WTC11 (cell line): ENCODE measurements at regions not wholly inside any gene's neighbourhood (a gene's known extent, or its start where the extent isn't known, plus 50 kb on each side); places are given as distances from the start of the nearest gene placed in this dataset.

Source experiments
- ATAC-seq: fragments of 200-7000 bp; cut with Tn5 transposase; 2 replicates; pipeline ENCODE4 v1.10.0; 2021; ENCODE audit warnings: mild to moderate bottlenecking, moderate library complexity
- CTCF ChIA-PET: fragments of 300-600 bp; sonication (Branson Sonifier 250); formaldehyde crosslinking; loops from one replicate; lab custom pipeline; 2021; ENCODE audit warnings: antibody characterized with exemption; lab: Charles Lee
- POLR2A ChIA-PET: fragments of 350-600 bp; sonication (Branson Sonifier 250); formaldehyde crosslinking; loops from one replicate; lab custom pipeline; 2021; ENCODE audit warnings: antibody characterized with exemption; lab: Charles Lee
- DNase-seq: peaks from one replicate; pipeline ENCODE4 v3.0.0; 2021; ENCODE audit warnings: low spot score
- H3K27ac Mint-ChIP-seq: 2 replicates; pipeline ENCODE4 v1.8.0; 2021; ENCODE audit warnings: mixed read lengths
- H3K27me3 Mint-ChIP-seq: 2 replicates; pipeline ENCODE4 v1.8.0; 2021; ENCODE audit warnings: low read depth, mild to moderate bottlenecking, moderate library complexity, mixed read lengths
- H3K36me3 Mint-ChIP-seq: 2 replicates; pipeline ENCODE4 v1.8.0; 2021; ENCODE audit warnings: mixed read lengths
- H3K4me1 Mint-ChIP-seq: 2 replicates; pipeline ENCODE4 v1.8.0; 2022; ENCODE audit warnings: mixed read lengths
- H3K4me3 Mint-ChIP-seq: 2 replicates; pipeline ENCODE4 v1.8.0; 2021; ENCODE audit warnings: mild to moderate bottlenecking, moderate library complexity, mixed read lengths
- H3K9me3 Mint-ChIP-seq: 2 replicates; pipeline ENCODE4 v1.8.0; 2021; ENCODE audit warnings: mixed read lengths
- ATF1 ChIP-seq: sonication (generic); formaldehyde crosslinking; IDR thresholded peaks from 2 replicates; pipeline ENCODE4 v1.8.1; 2023; ENCODE audit warnings: mild to moderate bottlenecking, moderate library complexity, missing genetic modification reagents
- ESRRA ChIP-seq: sonication (generic); formaldehyde crosslinking; IDR thresholded peaks from 2 replicates; pipeline ENCODE4 v1.8.1; 2022; ENCODE audit warnings: mild to moderate bottlenecking, missing genetic modification reagents, borderline replicate concordance
- ETV6 ChIP-seq: sonication (generic); formaldehyde crosslinking; IDR thresholded peaks from 2 replicates; pipeline ENCODE4 v1.8.1; 2022; ENCODE audit warnings: mild to moderate bottlenecking, missing genetic modification reagents
- SMAD3 ChIP-seq: sonication (generic); formaldehyde crosslinking; IDR thresholded peaks from 2 replicates; pipeline ENCODE4 v1.8.0; 2022; ENCODE audit warnings: missing genetic modification reagents, mild to moderate bottlenecking, borderline replicate concordance
- SMAD4 ChIP-seq: sonication (generic); formaldehyde crosslinking; IDR thresholded peaks from 2 replicates; pipeline ENCODE4 v1.8.0; 2022; ENCODE audit warnings: mild to moderate bottlenecking, missing genetic modification reagents
- TF ChIP-seq, protein P1 (sequence below): fragments of 250-450 bp; sonication (Bioruptor Pico); IDR thresholded peaks from 2 replicates; pipeline ENCODE4 v1.8.0; 2021; ENCODE audit warnings: mild to moderate bottlenecking
- TF ChIP-seq, protein P2 (sequence below): fragments of 250-450 bp; sonication (Bioruptor Pico); IDR thresholded peaks from 2 replicates; pipeline ENCODE4 v1.9.0; 2021; ENCODE audit warnings: mild to moderate bottlenecking
- TF ChIP-seq, protein P3 (sequence below): sonication (generic); formaldehyde crosslinking; IDR thresholded peaks from 2 replicates; pipeline ENCODE4 v1.8.1; 2023; ENCODE audit warnings: mild to moderate bottlenecking, missing genetic modification reagents, moderate library complexity
- TF ChIP-seq, protein P4 (sequence below): sonication (generic); formaldehyde crosslinking; IDR thresholded peaks from 2 replicates; pipeline ENCODE4 v1.8.1; 2023; ENCODE audit warnings: mild to moderate bottlenecking, moderate library complexity, missing genetic modification reagents
- TF ChIP-seq, protein P5 (sequence below): fragments of 250-450 bp; sonication (Bioruptor Pico); IDR thresholded peaks from 2 replicates; pipeline ENCODE4 v1.9.0; 2021; ENCODE audit warnings: mild to moderate bottlenecking, borderline replicate concordance

DNA sequence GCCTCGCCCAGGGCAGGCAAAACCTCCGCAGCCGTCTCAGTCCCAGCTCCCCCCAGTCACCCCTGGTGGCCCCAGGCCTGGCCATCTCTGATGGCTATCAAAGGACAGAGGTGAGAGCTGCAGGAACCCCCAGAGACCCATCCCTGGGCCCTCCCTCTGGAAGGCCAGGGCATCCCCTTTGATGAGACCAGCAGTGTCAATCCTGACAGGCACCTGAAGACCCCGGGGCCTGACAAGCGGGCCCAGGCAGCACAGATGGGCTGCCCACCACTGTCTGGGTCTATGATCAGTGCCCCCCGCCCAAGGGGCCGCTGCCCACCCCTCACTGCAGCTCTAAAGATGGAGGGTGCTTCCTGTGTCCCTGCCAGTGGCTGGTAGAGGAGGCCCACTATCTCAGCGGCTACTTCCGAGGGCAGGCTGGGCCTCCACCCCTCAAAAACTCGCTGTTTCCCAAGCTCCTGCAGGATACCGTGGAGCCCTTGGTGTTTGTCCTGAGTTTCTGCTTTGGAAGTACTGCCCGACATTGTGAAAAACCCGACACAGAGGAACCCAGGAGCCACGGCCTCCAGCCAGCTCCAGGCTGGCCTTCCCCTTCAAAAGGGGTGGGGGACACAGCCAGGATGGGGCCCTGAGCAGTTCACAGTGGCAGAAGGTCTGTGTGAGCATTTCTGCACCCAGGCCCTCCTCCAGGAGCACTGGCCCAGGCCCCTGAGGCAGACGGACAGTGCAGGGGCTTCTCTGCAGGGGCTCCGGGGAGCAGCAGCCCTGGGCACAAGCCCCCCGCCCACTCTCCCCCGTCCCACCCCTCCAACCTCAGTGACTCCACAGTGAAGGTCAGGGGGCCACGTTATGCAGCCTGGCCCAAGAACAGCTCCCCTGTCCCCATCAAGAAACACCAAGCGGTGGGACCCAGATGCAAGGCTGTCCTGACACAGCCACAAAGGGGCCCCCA is 99.2 kb downstream of the PDGFA start:
- ChIA-PET POLR2A (no interaction called here), CTCF (interaction anchor here (1.4 kb wide), 1 partner anchor 98 kb away, joined by 3 read pairs; no protein-coding TSS in a partner anchor)
- Mint-ChIP-seq H3K4me1 (peaks cover 3% of the 10 kb centered on the region), H3K36me3 (peaks cover 9% of the 10 kb centered on the region), H3K9me3 (peaks cover 11% of the 10 kb centered on the region), H3K4me3 (no peak overlapping the region), H3K27me3 (no peaks in the 10 kb centered on the region), H3K27ac (no peak overlapping the region)
- ATAC-seq: no peak
- no peak for DNase-seq
- TF ChIP-seq, protein P1, sequence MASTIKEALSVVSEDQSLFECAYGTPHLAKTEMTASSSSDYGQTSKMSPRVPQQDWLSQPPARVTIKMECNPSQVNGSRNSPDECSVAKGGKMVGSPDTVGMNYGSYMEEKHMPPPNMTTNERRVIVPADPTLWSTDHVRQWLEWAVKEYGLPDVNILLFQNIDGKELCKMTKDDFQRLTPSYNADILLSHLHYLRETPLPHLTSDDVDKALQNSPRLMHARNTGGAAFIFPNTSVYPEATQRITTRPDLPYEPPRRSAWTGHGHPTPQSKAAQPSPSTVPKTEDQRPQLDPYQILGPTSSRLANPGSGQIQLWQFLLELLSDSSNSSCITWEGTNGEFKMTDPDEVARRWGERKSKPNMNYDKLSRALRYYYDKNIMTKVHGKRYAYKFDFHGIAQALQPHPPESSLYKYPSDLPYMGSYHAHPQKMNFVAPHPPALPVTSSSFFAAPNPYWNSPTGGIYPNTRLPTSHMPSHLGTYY: no peak
- TF ChIP-seq ESRRA (CRISPR knock-in tag) (no peak), SMAD4 (CRISPR knock-in tag) (no peak), SMAD3 (CRISPR knock-in tag) (no peak), ATF1 (CRISPR knock-in tag) (no peak)
- TF ChIP-seq, protein P2, sequence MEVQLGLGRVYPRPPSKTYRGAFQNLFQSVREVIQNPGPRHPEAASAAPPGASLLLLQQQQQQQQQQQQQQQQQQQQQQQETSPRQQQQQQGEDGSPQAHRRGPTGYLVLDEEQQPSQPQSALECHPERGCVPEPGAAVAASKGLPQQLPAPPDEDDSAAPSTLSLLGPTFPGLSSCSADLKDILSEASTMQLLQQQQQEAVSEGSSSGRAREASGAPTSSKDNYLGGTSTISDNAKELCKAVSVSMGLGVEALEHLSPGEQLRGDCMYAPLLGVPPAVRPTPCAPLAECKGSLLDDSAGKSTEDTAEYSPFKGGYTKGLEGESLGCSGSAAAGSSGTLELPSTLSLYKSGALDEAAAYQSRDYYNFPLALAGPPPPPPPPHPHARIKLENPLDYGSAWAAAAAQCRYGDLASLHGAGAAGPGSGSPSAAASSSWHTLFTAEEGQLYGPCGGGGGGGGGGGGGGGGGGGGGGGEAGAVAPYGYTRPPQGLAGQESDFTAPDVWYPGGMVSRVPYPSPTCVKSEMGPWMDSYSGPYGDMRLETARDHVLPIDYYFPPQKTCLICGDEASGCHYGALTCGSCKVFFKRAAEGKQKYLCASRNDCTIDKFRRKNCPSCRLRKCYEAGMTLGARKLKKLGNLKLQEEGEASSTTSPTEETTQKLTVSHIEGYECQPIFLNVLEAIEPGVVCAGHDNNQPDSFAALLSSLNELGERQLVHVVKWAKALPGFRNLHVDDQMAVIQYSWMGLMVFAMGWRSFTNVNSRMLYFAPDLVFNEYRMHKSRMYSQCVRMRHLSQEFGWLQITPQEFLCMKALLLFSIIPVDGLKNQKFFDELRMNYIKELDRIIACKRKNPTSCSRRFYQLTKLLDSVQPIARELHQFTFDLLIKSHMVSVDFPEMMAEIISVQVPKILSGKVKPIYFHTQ: no peak
- TF ChIP-seq, protein P3, sequence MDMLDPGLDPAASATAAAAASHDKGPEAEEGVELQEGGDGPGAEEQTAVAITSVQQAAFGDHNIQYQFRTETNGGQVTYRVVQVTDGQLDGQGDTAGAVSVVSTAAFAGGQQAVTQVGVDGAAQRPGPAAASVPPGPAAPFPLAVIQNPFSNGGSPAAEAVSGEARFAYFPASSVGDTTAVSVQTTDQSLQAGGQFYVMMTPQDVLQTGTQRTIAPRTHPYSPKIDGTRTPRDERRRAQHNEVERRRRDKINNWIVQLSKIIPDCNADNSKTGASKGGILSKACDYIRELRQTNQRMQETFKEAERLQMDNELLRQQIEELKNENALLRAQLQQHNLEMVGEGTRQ (CRISPR knock-in tag): no peak
- TF ChIP-seq, protein P4, sequence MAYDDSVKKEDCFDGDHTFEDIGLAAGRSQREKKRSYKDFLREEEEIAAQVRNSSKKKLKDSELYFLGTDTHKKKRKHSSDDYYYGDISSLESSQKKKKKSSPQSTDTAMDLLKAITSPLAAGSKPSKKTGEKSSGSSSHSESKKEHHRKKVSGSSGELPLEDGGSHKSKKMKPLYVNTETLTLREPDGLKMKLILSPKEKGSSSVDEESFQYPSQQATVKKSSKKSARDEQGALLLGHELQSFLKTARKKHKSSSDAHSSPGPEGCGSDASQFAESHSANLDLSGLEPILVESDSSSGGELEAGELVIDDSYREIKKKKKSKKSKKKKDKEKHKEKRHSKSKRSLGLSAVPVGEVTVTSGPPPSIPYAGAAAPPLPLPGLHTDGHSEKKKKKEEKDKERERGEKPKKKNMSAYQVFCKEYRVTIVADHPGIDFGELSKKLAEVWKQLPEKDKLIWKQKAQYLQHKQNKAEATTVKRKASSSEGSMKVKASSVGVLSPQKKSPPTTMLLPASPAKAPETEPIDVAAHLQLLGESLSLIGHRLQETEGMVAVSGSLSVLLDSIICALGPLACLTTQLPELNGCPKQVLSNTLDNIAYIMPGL (CRISPR knock-in tag): no peak

DNA sequence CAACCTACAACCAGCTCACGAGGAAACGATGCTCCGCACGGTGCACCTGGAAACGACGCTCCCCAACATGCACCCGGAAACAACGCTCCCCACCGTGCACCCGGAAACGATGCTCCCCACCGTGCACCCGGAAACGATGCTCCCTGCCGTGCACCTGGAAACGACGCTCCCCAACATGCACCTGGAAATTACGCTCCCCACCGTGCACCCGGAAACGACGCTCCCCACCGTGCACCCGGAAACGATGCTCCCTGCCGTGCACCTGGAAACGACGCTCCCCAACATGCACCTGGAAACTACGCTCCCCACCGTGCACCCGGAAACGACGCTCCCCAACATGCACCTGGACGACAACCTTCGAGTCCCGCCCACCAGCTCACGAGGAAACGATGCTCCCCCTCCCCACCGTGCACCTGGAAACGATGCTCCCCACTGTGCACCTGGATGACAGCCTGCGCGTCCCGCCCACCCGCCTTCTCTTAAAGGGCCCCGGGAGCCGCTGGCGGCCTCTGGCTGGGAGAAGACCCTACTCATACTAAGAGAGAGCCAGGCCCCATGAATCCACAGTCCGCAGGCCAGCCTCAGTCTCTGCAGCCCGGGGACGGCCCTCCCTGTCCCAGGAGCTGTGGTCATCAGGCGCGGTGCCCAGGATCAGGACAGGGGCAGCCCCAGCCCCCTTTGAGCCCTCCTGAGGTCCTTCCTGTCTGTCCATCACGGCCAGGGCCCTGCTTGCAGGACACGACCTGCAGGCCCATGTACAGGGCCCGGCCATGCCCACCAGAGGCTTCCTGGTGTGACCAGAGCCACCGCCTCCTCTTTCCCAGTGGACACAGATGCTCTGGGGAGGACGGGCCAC is 98.3 kb downstream of the PDGFA start:
- no peak for DNase-seq
- H3K36me3 Mint-ChIP-seq: peaks cover 9% of the 10 kb centered on the region
- no peak overlapping the region for H3K4me3 Mint-ChIP-seq
- ATAC-seq: no peak
- POLR2A ChIA-PET: no interaction called here
- TF ChIP-seq ETV6 (CRISPR knock-in tag): peak; percentile 100
- TF ChIP-seq, protein P5, sequence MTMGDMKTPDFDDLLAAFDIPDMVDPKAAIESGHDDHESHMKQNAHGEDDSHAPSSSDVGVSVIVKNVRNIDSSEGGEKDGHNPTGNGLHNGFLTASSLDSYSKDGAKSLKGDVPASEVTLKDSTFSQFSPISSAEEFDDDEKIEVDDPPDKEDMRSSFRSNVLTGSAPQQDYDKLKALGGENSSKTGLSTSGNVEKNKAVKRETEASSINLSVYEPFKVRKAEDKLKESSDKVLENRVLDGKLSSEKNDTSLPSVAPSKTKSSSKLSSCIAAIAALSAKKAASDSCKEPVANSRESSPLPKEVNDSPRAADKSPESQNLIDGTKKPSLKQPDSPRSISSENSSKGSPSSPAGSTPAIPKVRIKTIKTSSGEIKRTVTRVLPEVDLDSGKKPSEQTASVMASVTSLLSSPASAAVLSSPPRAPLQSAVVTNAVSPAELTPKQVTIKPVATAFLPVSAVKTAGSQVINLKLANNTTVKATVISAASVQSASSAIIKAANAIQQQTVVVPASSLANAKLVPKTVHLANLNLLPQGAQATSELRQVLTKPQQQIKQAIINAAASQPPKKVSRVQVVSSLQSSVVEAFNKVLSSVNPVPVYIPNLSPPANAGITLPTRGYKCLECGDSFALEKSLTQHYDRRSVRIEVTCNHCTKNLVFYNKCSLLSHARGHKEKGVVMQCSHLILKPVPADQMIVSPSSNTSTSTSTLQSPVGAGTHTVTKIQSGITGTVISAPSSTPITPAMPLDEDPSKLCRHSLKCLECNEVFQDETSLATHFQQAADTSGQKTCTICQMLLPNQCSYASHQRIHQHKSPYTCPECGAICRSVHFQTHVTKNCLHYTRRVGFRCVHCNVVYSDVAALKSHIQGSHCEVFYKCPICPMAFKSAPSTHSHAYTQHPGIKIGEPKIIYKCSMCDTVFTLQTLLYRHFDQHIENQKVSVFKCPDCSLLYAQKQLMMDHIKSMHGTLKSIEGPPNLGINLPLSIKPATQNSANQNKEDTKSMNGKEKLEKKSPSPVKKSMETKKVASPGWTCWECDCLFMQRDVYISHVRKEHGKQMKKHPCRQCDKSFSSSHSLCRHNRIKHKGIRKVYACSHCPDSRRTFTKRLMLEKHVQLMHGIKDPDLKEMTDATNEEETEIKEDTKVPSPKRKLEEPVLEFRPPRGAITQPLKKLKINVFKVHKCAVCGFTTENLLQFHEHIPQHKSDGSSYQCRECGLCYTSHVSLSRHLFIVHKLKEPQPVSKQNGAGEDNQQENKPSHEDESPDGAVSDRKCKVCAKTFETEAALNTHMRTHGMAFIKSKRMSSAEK (CRISPR knock-in tag): no peak
- H3K4me1 Mint-ChIP-seq: peaks cover 6% of the 10 kb centered on the region
- peaks cover 11% of the 10 kb centered on the region for H3K9me3 Mint-ChIP-seq
- CTCF ChIA-PET: interaction anchor here (1.0 to 1.4 kb wide), 2 partner anchors 40 to 99 kb away, joined by 3 read pairs; no protein-coding TSS in a partner anchor
- H3K27me3 Mint-ChIP-seq: no peaks in the 10 kb centered on the region
- no peak overlapping the region for H3K27ac Mint-ChIP-seq
